Non-pigmented ciliary epithelial cell (primary cell): ENCODE measurements at regions not wholly inside any gene's neighbourhood (a gene's known extent, or its start where the extent isn't known, plus 50 kb on each side); places are given as distances from the start of the nearest gene placed in this dataset.
"Not testable (repeated sequence)": the region's sequence is repeated elsewhere in the genome, so short reads cannot be mapped to it uniquely, and the experiment has no call there.

ENCODE experiments used
- DNase-seq: peaks from one replicate; pipeline ENCODE4 v3.0.0-alpha.2; 2010; ENCODE audit warnings: low read depth

- not testable (repeated sequence) for DNase-seq
Observed at GRCh38 chr14:28252124-28252523, 514.5 kb upstream of the FOXG1 start.

DNA sequence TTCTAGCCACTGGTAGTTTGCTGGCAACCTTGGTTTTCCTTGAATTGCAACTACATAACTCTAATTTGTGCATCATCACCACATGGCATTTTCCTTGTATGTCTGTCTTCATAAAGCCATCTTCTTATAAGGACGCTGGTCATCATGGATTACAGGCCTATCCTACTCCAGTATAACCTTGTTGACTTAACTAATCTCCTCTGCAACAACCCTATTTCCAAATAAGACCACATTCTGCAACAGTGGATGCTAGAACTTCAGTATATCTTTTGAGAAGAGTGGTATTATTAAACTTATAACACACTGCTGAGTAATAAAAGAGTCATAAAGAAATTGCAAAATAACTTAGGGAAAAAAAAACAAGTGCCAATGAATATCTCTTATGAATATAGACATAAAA, 511.8 kb upstream of the FOXG1 start:
- no peak for DNase-seq

DNA sequence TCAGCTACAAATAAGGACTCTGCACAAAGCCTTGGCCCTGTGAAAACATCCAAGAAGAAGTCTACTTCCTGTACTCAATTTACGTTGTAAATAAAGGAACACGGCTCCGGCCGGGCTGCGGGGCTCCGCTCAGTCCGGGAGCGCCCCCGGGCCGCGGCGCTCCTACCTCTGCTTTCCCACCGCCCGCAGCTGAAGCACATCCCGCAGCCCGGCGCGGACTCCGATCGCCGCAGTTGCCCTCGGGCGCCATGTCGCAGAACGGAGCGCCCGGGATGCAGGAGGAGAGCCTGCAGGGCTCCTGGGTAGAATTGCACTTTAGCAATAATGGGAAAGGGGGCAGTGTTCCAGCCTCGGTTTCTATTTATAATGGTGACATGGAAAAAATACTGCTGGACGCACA, 502.3 kb upstream of the FOXG1 start:
- no peak for DNase-seq

DNA sequence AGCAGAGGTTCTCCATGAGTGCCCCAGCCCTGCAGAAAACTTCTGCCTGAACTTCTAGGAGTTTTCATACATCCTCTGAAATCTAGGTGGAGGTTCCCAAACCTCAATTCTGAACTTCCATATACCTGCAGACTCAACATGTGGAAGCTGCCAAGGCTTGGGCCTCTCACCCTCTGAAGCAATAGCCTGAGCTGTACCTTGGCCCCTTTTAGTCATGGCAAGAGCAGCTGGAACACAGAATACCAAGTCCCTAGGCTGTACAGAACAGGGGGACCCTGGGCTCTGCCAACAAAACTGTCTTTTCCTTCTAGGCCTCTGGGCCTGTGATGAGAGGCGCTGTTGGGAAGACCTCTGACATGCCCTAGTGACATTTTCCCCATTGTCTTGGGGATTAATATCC, 494.3 kb upstream of the FOXG1 start:
- no peak for DNase-seq

DNA sequence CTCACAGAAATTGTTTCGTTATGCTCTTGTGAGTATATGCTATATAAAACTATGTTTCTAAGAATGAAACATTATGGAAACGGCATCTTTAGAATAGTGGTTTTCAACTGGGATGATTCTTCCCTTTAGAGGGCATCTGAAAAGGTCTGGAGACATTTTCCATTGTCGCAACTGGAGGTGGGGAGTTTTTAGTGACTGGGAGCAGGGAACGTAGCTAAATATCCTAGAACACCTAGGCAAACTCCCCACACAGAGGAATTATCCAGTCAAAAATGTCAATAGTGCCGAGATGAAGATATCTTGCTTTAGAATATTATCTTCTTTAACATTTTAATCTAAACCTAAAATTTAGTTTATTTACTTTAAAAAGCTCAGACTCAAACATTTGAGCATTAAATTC, 486.1 kb upstream of the FOXG1 start:
- no peak for DNase-seq

- DNase-seq = no peak
Observed at GRCh38 chr14:28280997-28281598, 485.5 kb upstream of the FOXG1 start.

GRCh38 chr14:28284546-28285300, 481.9 kb upstream of the FOXG1 start:
- DNase-seq = no peak

DNA sequence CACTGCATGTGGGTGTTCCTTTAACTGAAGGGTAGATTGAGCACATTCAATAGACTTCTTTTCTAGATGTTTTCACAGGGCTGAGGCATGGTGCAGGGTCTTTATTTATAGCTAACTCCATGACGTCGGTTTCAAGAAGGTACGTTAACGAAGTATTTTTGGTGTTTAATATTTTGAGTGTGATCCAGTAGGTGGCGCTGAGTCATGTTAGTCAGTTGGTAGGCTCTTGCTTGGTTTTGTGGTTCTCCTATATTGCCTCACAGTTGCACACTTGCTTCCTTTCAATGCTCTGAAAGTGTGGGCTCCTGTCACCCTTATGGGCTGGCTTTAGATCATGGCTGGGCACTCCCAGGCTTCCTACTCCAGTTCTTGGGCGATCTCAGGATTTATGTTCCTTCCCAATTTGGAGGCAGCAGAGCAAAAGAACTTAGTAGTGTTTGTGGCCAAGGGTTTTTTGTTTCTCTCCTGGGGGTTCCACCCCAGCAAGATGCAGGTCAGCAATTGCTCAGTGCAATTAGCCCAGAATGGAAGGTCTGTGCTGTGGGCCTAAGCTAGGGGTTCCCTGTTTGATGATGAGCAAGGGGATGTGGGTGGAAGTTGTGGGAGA, 471.6 kb upstream of the FOXG1 start:
- no peak for DNase-seq

DNA sequence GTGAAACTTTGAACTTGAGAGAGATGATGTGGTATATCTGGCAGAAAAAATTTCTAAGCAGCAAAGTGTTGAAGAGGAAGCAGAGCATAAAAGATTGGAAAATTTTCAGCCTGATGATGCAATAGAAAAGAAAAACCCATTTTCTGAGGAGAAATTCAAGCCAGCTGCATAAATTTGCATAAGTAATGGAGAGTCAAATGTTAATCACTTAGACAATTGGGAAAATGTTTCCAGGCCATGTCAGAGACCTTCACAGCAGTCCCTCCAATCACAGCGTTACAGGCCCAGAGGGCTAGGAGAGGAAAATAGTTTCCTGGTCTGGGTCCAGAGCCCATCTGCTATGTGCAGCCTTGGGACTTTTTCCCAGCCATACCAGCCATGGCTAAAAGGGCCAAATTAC, 469.0 kb upstream of the FOXG1 start:
- no peak for DNase-seq

DNA sequence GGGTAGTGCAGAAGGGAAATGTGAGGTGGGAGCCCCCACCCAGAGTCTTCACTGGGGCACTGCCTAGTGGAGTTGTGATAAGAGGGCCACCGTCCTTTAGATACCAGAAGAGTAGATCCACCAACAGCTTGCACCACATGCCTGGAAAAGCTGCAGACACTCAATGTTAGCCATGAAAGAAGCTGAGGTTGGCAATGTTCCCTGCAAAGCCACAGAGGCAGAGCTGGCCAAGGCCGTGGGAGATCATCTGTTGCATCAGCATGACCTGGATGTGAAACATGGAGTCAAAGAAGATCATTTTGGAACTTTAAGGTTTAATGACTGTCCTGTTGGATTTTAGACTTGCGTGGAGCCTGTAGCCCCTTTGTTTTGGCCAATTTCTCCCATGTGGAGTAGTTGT, 468.4 kb upstream of the FOXG1 start:
- no peak for DNase-seq

GRCh38 chr14:28299227-28299626, 467.4 kb upstream of the FOXG1 start:
- DNase-seq = no peak

- no peak for DNase-seq
Observed at GRCh38 chr14:28300356-28300755, 466.2 kb upstream of the FOXG1 start.

GRCh38 chr14:28301179-28301578, 465.4 kb upstream of the FOXG1 start:
- no peak for DNase-seq

DNA sequence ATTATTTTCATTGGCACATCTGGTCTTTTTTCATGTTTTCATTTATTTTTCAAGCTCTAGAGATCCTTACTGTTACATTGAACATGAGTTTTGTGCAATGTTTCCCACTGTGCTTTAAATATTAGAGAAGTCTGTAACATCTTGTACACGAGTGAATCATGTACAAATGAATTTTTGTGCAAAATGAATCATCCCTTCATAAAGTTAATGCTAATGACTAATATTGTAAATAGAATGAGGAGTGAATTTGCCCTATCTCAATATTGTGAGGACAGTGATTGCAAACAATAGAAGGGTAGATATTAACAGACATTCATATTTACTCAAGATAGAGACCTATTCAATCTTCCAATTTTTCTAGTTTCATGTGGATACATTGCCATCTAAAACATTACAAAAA, 463.3 kb upstream of the FOXG1 start:
- DNase-seq = no peak

- DNase-seq = no peak
Observed at GRCh38 chr14:28305938-28306337, 460.6 kb upstream of the FOXG1 start.

DNA sequence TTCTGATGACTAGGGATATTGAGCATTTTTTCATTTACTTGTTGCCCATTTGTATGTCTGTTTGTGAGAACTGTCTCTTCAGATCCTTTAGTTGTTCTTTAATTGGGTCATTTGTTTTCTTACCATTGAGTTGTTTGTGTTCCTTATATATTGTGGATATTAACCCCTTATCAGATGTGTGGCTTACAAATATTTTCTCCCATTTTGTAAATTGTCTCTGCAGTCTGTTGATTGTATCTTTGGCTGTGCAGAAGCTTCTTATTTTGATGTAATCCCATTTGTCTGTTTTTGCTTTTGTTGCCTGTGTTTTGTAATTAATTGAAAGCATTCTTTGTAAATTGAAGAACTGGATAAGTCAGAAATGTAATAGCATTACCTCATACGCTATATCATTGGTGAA, 459.1 kb upstream of the FOXG1 start:
- no peak for DNase-seq

DNA sequence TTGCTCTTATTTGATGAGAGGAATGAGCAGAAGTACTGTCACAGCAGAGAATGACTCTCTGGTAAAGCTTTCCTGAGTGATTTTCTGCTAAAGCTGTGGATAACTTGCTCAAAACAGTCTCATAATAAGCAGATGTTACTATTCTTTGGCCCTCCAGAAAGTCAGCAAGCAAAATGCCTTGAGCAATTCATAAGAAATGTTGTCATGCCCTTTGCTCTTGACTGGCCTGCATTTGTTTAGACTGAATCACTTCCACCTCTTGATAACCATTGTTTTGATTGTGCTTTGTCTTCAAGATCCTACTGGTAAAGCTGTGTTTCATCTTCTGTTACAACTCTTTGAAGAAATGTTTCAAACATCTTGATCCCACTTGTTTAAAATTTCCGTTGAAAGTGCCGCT, 457.9 kb upstream of the FOXG1 start:
- DNase-seq = peak; percentile 94

DNA sequence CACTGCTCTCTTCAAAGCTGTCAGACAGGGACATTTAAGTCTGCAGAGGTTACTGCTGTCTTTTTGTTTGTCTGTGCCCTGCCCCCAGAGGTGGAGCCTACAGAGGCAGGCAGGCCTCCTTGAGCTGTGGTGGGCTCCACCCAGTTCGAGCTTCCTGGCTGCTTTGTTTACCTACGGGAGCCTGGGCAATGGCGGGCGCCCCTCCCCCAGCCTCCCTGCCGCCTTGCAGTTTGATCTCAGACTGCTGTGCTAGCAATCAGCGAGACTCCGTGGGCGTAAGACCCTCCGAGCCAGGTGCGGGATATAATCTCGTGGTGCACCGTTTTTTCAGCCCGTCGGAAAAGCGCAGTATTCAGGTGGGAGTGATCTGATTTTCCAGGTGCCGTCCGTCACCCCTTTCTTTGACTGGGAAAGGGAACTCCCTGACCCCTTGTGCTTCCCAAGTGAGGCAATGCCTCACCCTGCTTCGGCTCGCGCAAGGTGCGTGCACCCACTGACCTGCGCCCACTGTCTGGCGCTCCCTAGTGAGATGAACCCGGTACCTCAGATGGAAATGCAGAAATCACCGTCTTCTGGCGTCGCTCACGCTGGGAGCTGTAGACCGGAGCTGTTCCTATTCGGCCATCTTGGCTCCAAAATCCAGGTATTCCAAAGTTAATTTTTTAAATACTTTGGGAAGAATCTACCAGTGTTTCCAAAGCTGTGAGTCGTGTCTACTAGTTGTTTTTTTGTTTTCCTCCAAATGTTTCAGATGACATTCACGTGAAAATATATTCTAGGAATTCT, 448.5 kb upstream of the FOXG1 start:
- DNase-seq = not testable (repeated sequence)

- DNase-seq = peak; percentile 42
Observed at GRCh38 chr14:28321475-28322244, 444.9 kb upstream of the FOXG1 start.

DNA sequence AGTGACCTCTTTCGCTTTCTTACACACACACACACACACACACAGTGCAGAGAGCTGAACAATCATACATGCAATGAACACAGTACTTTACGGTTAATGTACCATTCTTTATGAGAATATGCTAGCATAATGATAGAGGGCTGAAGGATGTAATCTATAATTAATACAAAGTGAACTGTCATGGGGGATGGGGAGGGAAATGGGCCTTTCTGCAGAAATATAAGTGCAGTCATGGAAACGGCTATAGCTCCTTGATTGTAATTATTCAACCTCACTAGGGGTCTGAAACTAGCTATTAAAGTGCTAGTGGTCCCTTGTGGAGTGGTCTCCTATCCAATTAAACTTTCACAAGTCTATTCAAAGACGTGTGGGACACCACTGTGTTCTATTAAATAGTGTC, 443.2 kb upstream of the FOXG1 start:
- DNase-seq = no peak

- DNase-seq = no peak
Observed at GRCh38 chr14:28323951-28324741, 442.4 kb upstream of the FOXG1 start.
